ENCODE measurements at regions not wholly inside any gene's neighbourhood (a gene's known extent, or its start where the extent isn't known, plus 50 kb on each side); places are given as distances from the start of the nearest gene placed in this dataset.
"Not testable (repeated sequence)": the region's sequence is repeated elsewhere in the genome, so short reads cannot be mapped to it uniquely, and the experiment has no call there.

DNA sequence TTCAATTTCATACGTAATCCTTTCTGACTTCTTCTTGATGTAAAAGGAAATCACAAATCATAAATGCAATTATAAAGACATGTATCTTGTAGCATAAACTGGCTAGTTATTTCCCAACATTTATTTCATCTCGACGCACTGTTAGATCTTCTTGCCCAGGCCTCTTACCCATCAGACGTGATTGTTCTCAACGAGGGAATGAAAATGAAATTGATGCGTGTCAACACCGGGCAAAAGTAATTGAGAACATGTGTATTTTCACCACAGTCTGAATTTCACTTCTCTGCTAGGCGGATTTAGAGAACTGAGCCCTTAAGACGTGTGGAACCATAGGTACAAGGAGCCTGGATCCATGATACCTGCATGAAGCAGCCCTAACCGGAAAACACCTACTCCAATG is 519.7 kb downstream of the KCNT2 start:
- no peak for DNase-seq

DNA sequence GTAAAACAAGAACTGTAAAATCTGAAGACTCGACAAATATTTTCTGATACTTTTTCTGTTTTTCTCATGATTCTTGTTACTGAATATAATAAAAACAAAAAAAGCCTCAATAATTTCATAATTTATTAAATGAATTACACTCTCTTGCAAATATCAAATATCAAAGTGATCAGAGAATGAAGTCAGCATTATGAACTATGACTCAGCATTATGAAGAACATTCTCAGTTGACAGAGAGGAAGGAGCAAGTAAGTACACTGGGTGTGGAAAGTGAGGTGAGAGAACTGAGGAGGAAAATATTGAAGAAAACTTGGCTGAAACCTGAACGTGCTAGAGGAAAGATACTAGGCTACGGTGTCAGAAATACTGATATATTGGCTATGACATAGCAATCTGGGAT is 529.5 kb downstream of the KCNT2 start:
- no peak for DNase-seq

DNA sequence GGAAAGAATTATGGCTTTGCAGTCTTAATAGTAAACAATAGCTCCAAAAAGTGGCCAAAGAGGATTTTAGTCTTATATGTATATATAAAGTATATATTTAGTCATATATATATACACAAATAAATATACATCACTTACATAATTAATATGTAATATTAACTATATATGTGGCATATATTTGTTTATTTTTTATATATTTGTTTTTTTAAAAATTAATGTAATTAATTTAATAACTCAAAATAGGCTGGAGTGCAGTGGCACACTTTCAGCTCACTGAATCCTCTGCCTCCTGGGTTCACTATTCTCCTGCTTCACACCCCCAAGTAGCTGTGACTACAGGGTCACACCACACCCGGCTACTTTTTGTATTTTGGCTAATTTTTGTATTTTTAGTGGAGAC is 532.6 kb downstream of the KCNT2 start:
- DNase-seq: no peak

DNA sequence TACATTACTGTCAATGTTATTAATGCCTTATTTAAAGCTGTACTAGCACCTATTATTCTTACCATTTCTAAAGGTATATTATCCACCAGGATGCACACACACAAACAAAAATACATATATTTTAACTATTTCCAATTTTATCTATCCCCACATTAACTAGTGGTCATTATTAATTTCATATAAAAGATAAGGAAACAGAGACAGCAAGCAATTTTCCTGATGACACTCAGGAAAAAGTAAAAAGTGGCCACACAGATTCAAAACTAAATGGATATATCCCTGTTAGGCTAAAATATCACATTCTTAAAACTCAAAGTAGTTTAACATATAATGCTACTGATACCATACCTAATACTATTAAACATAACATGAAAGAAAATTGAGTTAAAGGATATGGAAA is 534.1 kb downstream of the KCNT2 start:
- no peak for DNase-seq

DNA sequence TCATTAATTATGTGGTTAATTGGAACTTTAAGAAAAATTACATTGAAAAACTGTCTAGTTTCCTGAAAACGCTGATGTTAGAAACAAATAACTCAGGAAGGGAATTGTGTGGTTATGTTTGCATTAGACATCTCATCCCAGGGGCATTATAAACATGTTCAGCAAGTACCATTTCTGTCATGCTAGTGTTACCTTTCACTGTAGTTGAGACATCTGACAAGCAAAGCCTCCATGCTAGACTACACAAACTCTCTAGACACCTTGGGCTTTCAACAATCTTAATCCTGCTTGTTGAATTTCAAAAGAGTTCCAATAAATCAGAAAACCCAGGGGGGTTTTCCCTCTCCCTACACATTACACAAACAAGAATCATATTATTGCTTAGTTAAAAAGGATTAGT is 536.8 kb downstream of the KCNT2 start:
- DNase-seq: no peak

- no peak for DNase-seq
Observed at GRCh38 chr1:196070940-196071339, 537.3 kb downstream of the KCNT2 start.

- DNase-seq: no peak
Observed at GRCh38 chr1:196063952-196064351, 544.3 kb downstream of the KCNT2 start.

DNA sequence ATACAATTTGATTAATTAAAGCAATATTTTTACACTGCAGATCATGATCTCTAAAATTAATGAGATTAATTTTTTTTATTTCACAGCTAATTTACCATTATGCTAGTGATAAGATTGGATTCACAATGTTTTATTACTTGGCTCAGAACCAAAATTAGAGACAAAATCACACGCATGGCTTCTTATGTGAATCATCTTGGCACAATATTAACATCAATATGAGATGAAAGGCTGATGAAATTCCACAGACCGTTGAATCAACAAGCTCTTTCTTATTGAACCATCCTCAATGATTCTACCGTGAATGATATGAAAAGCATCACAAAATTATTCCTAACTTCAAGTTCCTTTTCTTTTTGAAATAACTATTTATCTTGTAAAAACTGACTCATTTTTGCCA is 544.9 kb downstream of the KCNT2 start:
- no peak for DNase-seq

GRCh38 chr1:196060539-196060938 is 547.7 kb downstream of the KCNT2 start:
- no peak for DNase-seq

DNA sequence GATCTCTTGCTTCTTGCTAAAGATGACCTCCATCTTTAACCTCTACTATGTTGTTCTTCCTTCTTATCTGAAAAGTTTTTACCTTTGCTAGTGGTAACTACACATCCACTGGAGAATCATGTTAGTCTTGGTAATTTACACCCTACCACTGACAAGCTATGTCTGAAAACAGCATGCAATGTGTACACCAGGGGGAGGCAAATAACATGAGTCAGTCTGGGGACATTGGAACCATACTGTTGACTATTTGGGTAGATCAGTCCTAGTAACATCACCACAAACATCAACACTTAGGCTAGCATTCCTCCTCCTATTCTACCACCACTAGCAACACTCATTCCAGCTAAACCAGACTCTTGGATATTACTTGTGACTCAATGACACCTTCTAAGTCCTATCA is 549.0 kb downstream of the KCNT2 start:
- DNase-seq: no peak

- DNase-seq: no peak
Observed at GRCh38 chr1:196056966-196057365, 551.3 kb downstream of the KCNT2 start.

DNA sequence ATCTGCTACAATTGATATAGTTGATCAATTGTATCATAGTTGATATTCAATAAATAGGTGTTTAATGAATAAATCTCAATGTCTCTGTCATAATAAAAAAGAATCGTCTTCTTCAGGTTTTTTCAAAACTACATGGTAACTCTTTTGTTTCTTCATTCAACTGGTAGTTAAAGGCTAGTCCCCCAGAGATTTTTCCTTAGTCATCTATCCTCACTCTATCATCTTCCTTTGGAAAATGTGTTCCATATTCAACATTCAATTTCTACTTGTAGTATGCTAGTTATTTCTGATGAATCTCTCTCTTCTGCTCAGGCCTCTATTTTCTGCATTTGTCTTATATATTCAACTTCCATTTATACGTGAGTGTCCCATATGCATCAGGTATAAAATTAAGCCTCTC is 558.8 kb downstream of the KCNT2 start:
- DNase-seq: no peak

GRCh38 chr1:196043268-196043667 is 565.0 kb downstream of the KCNT2 start:
- DNase-seq: no peak

DNA sequence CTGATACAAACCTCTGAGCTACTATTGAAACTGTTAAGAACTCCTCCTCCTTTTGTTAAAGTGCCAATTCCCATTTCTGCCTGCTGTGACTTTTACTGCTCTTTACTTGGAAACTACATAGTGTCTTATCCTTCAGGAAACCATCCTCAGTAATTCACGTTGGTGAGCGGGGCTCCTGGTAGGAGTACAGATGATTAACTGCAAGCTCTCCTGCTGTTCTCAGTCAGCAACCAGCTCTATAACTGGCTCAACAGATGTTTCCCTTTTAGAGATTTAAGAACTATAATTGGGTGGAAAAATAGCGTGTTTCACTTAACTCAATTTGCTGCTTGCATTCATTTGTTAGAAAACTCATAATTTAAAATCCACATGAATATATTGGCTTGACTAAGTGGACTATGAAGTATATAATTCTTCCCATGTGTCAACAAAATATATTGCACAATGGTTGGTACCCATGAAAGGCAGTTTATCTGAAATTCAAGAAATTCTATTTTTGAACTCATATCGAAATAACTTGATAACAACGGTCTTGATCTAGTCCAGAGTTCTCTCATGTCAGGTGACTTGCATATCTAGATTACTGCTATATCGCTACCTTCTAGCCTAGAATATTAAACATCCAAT is 574.0 kb downstream of the KCNT2 start:
- no peak for DNase-seq

DNA sequence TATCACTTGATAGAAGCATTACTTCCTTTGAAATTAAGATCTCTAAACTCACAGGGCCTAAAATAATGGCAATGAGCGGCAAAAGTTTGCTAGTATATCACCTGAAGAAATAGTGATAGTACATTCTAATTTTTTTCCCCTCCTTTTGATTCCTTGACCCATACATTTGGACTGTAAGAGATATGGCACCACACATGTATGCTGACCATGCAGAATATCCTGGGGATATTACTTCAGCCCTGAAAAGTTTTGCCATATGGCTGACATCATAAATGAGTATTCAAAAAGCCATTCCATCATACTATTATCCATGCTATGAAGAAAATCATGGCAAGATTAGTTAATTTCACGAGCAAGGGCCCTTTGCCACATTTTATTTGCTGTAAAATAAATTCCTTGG is 576.9 kb downstream of the KCNT2 start:
- not testable (repeated sequence) for DNase-seq

- no peak for DNase-seq
Observed at GRCh38 chr1:196030455-196030854, 577.8 kb downstream of the KCNT2 start.

DNA sequence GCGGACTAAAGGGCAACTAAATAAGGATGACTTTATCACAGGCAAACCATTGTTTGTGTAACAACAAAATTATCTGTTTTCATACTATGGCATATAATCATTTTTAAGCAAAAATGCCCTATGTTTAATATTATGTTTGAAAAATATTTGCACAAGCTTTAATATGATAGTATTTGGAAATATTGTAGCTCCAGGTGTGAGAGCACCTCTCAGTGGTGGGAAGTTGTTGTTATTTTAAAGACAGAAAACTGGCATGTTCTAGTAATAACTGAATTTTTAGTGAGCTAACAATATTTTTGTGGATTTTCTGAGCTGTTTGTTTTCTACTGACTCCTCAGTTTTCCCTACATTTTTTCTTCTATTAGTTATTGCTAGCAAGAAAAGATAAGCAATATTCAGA is 578.8 kb downstream of the KCNT2 start:
- no peak for DNase-seq

DNA sequence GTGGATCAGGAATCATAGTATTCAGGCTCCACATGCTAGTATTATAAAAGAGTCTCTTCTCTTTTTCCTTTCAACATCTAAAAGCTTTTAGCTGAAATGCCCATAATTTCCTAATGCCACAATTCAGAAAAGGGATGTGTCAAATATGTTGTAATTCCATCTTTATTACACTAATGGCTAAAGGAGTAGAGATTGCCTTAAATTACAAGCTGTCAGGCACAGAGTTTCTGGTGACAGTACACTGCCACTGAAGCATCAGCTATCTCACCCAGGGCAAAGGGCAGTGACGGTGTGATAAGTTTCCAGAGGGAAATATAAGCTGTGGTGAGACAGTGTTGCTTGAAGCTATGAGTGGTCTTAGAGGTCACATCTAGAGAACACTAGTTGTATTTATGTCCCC is 581.1 kb downstream of the KCNT2 start:
- DNase-seq: no peak

DNA sequence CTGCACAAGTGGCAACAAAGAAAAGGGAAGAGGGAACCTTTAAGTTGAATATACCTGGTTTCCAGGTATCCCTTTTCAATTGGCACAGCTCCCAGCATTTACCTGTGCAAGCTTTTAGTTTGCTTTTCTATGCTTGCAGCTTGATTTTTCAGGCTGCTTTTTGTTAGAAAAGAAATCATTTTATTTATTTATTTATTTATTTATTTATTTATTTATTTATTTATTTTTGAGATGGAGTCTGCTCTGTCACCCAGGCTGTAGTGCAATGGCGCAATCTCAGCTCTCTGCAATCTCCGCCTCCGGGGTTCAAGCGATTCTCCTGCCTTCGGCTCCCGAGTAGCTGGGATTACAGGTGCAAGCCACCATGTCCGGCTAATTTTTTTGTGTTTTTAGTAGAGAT is 587.1 kb downstream of the KCNT2 start:
- DNase-seq: not testable (repeated sequence)

DNA sequence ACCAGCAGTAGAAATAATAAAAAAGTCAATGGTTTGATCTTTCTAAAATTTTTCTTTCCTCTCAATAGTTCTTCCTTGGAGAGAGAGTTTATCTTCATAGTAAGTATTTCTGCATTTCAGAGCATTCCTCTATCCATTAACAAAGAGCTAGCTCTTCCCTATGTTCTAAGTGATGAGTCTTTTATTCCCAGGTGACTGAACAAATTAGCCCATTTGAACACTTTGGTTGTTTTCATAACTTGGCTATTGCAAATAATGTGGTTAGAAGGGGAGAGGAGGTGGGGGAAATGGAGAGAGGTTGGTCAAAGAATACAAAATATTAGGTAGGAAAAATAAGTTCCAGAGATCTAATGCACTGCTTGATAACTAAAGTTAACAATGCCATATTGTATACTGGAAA is 598.9 kb downstream of the KCNT2 start:
- DNase-seq: no peak

- DNase-seq: no peak
Observed at GRCh38 chr1:196007763-196008162, 600.5 kb downstream of the KCNT2 start.

DNA sequence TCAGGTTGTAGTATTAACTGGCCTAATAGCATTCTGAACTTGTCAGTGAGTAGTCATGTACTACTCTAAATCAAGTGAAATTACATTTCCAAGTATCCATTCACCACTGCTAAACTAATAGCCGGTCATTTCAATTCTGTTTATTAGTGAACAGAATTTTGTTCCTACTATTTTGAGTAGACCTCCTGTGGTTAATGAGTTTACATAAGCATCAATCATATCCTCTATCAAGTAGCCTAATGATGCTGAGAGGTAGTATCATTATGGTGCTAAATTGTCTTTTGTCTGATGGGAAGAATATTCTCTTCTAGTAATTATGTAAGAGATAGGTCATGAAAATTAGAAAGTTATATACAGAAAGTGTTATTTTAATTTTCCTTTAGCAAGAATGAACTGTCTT is 602.8 kb downstream of the KCNT2 start:
- DNase-seq: no peak

DNA sequence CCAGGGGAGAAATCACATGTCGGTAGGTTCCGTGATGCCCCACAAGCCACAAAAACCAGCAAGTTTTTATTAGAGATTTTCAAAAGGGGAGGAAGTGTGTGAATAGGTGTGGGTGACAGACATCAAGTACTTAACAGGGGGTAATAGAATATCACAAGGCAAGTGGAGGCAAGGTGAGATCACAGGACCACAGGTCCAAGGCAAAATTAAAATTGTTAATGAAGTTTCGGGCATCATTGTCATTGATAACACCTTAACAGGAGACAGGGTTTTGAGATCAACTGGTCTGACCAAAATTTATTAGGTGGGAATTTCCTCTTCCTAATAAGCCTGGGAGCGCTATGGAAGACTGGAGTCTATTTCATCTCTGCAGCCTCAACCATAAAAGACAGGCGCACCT is 603.9 kb downstream of the KCNT2 start:
- not testable (repeated sequence) for DNase-seq

GRCh38 chr1:196002906-196003305 is 605.3 kb downstream of the KCNT2 start:
- DNase-seq: no peak

DNA sequence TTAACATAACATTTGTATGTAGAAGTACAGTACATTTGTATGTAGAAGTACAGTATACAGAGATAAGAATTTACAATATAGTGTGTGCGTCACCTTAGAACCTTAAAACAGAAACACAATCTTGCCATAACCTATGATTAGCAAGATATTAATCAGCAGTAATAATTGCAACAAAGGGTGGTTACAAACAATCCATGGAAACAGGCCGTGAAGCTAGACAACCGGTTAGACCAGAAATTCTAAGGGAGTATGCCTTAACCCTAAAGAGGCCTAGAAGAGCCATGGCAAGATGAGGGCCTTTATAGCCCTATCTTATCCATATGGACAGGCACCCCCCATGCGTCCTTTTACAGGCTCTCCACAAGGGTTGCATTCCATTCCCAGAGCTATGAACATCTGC is 605.9 kb downstream of the KCNT2 start:
- not testable (repeated sequence) for DNase-seq

DNA sequence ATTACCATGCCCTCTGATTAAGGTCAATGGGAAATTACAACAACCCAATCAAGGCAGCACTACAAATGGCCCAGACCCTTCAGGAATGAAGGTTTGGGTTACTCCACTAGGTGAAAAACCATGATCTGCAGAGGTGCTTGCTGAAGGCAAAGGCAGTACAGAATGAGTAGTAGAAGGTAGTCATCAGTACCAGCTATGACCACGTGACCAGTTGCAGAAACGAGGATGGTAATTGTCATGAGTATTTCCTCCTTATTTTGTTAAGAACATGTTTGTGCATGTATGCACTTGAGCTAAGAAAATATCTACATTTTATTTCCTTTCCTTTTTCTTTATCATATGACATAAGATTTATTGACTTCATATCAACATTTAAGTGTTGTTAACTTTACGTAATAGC is 607.1 kb downstream of the KCNT2 start:
- no peak for DNase-seq

Measured in CD4-positive, alpha-beta T cell treated with Interleukin-15 for 1 hour (primary cell).